B cell (primary cell): ENCODE measurements at regions not wholly inside any gene's neighbourhood (a gene's known extent, or its start where the extent isn't known, plus 50 kb on each side); places are given as distances from the start of the nearest gene placed in this dataset.

Experiments used
- ATAC-seq: fragments of 200-7000 bp; cut with Tn5 transposase; one replicate; pipeline ENCODE4 v1.10.0; 2021; ENCODE audit warnings: low read depth, mild to moderate bottlenecking, moderate number of reproducible peaks, moderate library complexity
- CTCF ChIA-PET: fragments of 350-600 bp; sonication (Branson Sonifier 250); formaldehyde crosslinking; loops from one replicate; lab custom pipeline; 2021; ENCODE audit warnings: antibody characterized with exemption, inconsistent platforms; lab: Charles Lee
- POLR2A ChIA-PET: fragments of 350-600 bp; sonication (Branson Sonifier 250); formaldehyde crosslinking; loops from one replicate; lab custom pipeline; 2021; ENCODE audit warnings: antibody characterized with exemption; lab: Charles Lee
- DNase-seq: peaks from one replicate; pipeline ENCODE4 v3.0.0; 2013
- H2AFZ ChIP-seq: 2 replicates; pipeline ENCODE4 v1.6.1; 2012; ENCODE audit warnings: mild to moderate bottlenecking, low read depth, low read length; ENCODE audit not compliant: insufficient read depth, poor library complexity, severe bottlenecking
- H3K27ac ChIP-seq, 2 donors: 1 replicate in 1 of 2; 2 replicates in 1 of 2; pipeline ENCODE4 v1.5.1; 2012 to 2013; ENCODE audit warnings: low read length in 2 of 2, mild to moderate bottlenecking in 2 of 2, moderate library complexity in 1 of 2
- H3K27me3 ChIP-seq, 4 experiments: fragments of 200-600 bp in 1 of 4; sonication (generic) in 1 of 4; replicated peaks in 1 of 4; 1 replicate in 2 of 4; 2 replicates in 2 of 4; pipeline versions ENCODE4 v1.6.1 to v1.7.0; 2013 to 2016; ENCODE audit warnings: low read length in 3 of 4, mild to moderate bottlenecking in 2 of 4, mixed read lengths in 1 of 4, moderate library complexity in 1 of 4; ENCODE audit not compliant: insufficient read depth in 4 of 4, control insufficient read depth in 3 of 4; ENCODE audit errors: control extremely low read depth in 1 of 4
- H3K36me3 ChIP-seq, 2 experiments: replicated peaks in 1 of 2; 1 replicate in 1 of 2; 2 replicates in 1 of 2; pipeline versions ENCODE4 v1.6.1 to v1.7.1; 2013; ENCODE audit warnings: low read length in 1 of 2; ENCODE audit not compliant: insufficient read depth in 2 of 2, control insufficient read depth in 1 of 2; ENCODE audit errors: control extremely low read depth in 1 of 2, extremely low read depth in 1 of 2
- H3K4me1 ChIP-seq, 2 donors: fragments of 200-600 bp in 1 of 2; sonication (generic) in 1 of 2; 1 replicate in 1 of 2; 2 replicates in 1 of 2; pipeline versions ENCODE4 v1.5.1 to v1.6.1; 2013 to 2017; ENCODE audit warnings: low read length in 2 of 2; ENCODE audit not compliant: control insufficient read depth in 2 of 2, insufficient read depth in 2 of 2
- H3K4me2 ChIP-seq: replicated peaks from 2 replicates; pipeline ENCODE3; 2012; ENCODE audit warnings: mild to moderate bottlenecking, low read depth, low read length; ENCODE audit not compliant: poor library complexity, severe bottlenecking
- H3K4me3 ChIP-seq, 5 experiments: fragments of 200-600 bp in 1 of 5; sonication (generic) in 1 of 5; 1 replicate in 3 of 5; 2 replicates in 2 of 5; pipeline versions ENCODE4 v1.5.1 to v1.7.0; 2011 to 2016; ENCODE audit warnings: low read length in 4 of 5, mild to moderate bottlenecking in 4 of 5, low read depth in 2 of 5, control low read depth in 1 of 5, moderate library complexity in 1 of 5; ENCODE audit not compliant: insufficient read depth in 1 of 5; ENCODE audit errors: control extremely low read depth in 1 of 5, extremely low read depth in 1 of 5
- H3K79me2 ChIP-seq: fragments of 200-600 bp; sonication (generic); one replicate; pipeline ENCODE4 v1.6.0; 2016; ENCODE audit warnings: low read length; ENCODE audit not compliant: control insufficient read depth, insufficient read depth
- H3K9ac ChIP-seq: fragments of 200-600 bp; sonication (generic); 2 replicates; pipeline ENCODE4 v1.6.1; 2017; ENCODE audit warnings: mild to moderate bottlenecking, low read length, moderate library complexity
- H3K9me3 ChIP-seq, 3 donors: one replicate each; pipeline versions ENCODE4 v1.6.1 to v1.7.1; 2013; ENCODE audit warnings: low read length in 2 of 3; ENCODE audit not compliant: control insufficient read depth in 2 of 3, insufficient read depth in 1 of 3; ENCODE audit errors: control extremely low read depth in 1 of 3
- H4K20me1 ChIP-seq: 2 replicates; pipeline ENCODE4 v1.6.0; 2012; ENCODE audit warnings: mild to moderate bottlenecking, low read length; ENCODE audit not compliant: insufficient read depth, control insufficient read depth, poor library complexity, severe bottlenecking
- H3K27ac Mint-ChIP-seq: one replicate; pipeline ENCODE4 v1.8.0; 2021; ENCODE audit warnings: mixed read lengths
- H3K27me3 Mint-ChIP-seq: one replicate; pipeline ENCODE4 v1.8.0; 2021; ENCODE audit warnings: mixed read lengths
- H3K4me1 Mint-ChIP-seq: one replicate; pipeline ENCODE4 v1.8.0; 2021; ENCODE audit warnings: mixed read lengths
- H3K4me3 Mint-ChIP-seq: one replicate; pipeline ENCODE4 v1.8.0; 2021; ENCODE audit warnings: mixed read lengths
- H3K9me3 Mint-ChIP-seq: one replicate; pipeline ENCODE4 v1.8.0; 2022; ENCODE audit warnings: mixed read lengths; ENCODE audit not compliant: insufficient read depth
- EZH2 ChIP-seq: IDR thresholded peaks from 2 replicates; pipeline ENCODE4 v1.6.1; 2012; ENCODE audit warnings: borderline replicate concordance, low read depth, mild to moderate bottlenecking, moderate library complexity, low read length; ENCODE audit not compliant: insufficient read depth, poor library complexity, severe bottlenecking
- WGBS: methylation state at CpG from one replicate; pipeline ENCODE4 v1.1.5; 2013; ENCODE audit warnings: missing lambda C conversion rate; ENCODE audit not compliant: insufficient coverage; 5-methylcytosine and 5-hydroxymethylcytosine counted together
- intact Hi-C: fragments of 100-400 bp; cut with micrococcal nuclease; formaldehyde crosslinking; loops from one replicate; pipeline ENCODE4 v1.10.0; 2022
- TF ChIP-seq, protein P1 (sequence below): fragments of 200-600 bp; IDR thresholded peaks from one replicate; pipeline ENCODE4 v1.8.0; 2022; ENCODE audit warnings: antibody characterized with exemption, mild to moderate bottlenecking

DNA sequence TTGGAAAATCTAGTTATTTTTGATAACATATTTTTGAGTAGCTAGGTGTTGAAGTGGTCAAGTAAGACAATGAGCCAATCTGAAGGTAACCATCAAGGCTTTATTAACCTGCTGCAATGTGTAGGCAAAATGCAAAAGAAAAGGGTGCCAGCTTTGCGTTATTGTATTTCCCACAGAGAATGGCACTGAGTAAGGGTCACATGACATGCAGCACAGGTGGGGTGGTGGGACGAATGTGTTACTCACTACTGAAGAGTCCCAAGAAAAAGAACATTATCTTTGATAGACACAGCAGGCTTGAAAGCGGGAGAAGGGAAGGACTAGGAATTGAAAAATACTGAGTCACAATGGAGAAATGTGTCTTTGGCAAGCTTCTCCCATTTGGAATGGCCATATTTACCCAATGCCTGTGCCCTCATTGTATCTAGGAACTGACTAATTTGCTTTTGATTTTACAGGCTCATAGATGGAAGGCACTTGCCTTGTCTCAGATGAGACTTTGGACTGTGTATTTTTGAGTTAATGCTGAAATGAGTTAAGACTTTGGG lies 898.6 kb upstream of the POT1 start:
- Histone ChIP-seq H3K4me2 (no peak overlapping the region), H3K79me2 (no peaks in the 10 kb centered on the region), H3K27ac (no peak overlapping the region), H3K9me3 (peaks cover 0 to 9% (median 0%) of the 10 kb centered on the region in 3 donors), H4K20me1 (no peaks in the 10 kb centered on the region), H3K4me1 (no peaks in the 10 kb centered on the region), H2AFZ (no peak overlapping the region), H3K36me3 (no peaks in the 10 kb centered on the region), H3K4me3 (no peak overlapping the region), H3K27me3 (no peaks in the 10 kb centered on the region), H3K9ac (no peak overlapping the region)
- 80% methylated on average over 2 of the region's 3 CpGs for WGBS
- TF ChIP-seq, protein P1, sequence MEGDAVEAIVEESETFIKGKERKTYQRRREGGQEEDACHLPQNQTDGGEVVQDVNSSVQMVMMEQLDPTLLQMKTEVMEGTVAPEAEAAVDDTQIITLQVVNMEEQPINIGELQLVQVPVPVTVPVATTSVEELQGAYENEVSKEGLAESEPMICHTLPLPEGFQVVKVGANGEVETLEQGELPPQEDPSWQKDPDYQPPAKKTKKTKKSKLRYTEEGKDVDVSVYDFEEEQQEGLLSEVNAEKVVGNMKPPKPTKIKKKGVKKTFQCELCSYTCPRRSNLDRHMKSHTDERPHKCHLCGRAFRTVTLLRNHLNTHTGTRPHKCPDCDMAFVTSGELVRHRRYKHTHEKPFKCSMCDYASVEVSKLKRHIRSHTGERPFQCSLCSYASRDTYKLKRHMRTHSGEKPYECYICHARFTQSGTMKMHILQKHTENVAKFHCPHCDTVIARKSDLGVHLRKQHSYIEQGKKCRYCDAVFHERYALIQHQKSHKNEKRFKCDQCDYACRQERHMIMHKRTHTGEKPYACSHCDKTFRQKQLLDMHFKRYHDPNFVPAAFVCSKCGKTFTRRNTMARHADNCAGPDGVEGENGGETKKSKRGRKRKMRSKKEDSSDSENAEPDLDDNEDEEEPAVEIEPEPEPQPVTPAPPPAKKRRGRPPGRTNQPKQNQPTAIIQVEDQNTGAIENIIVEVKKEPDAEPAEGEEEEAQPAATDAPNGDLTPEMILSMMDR = no peak
- TF ChIP-seq EZH2 = no peak
- intact Hi-C loops = no loop called here
- H3K27me3 Mint-ChIP-seq = no peaks in the 10 kb centered on the region
- no peak overlapping the region for H3K4me3 Mint-ChIP-seq
- peaks cover 7% of the 10 kb centered on the region for H3K9me3 Mint-ChIP-seq
- ChIA-PET CTCF (no interaction called here), POLR2A (no interaction called here)
- ATAC-seq (no peak), DNase-seq (no peak)
- no peak overlapping the region for H3K27ac Mint-ChIP-seq
- H3K4me1 Mint-ChIP-seq = no peaks in the 10 kb centered on the region

DNA sequence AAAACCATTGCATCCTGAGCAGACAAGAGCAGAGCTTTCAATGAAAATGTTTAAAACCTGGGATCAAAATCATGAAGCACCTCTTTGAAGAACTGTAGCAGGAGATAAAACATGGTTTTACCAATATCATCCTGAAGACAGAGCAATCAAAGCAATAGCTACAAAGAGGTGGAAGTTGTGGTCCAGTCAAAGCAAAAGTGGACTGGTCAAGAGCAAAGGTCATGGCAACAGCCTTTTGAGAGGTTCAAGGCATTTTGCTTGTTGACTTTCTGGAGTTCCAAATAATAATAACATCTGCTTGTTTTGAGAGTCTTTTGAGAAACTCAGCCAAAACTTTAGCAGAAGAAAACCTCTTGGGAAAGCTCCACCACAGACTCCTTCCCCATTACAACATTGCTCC lies 893.9 kb upstream of the POT1 start:
- H3K4me3 ChIP-seq = no peak overlapping the region
- ATAC-seq (no peak), DNase-seq (no peak)
- intact Hi-C loops = no loop called here
- TF ChIP-seq, protein P1 = no peak
- no peak for TF ChIP-seq EZH2
- H3K4me1 ChIP-seq = no peaks in the 10 kb centered on the region
- H3K27ac Mint-ChIP-seq = no peak overlapping the region
- no peaks in the 10 kb centered on the region for H3K36me3 ChIP-seq
- no peaks in the 10 kb centered on the region for H3K27me3 Mint-ChIP-seq
- no peaks in the 10 kb centered on the region for H3K79me2 ChIP-seq
- POLR2A ChIA-PET = no interaction called here
- no peaks in the 10 kb centered on the region for H3K9me3 ChIP-seq
- no peak overlapping the region for H3K4me2 ChIP-seq
- H3K4me3 Mint-ChIP-seq = no peak overlapping the region
- H3K27ac ChIP-seq = no peak overlapping the region
- H3K9me3 Mint-ChIP-seq = peaks cover 4% of the 10 kb centered on the region
- no peaks in the 10 kb centered on the region for H4K20me1 ChIP-seq
- H3K27me3 ChIP-seq = no peaks in the 10 kb centered on the region
- CTCF ChIA-PET = no interaction called here
- no peaks in the 10 kb centered on the region for H3K4me1 Mint-ChIP-seq
- no peak overlapping the region for H2AFZ ChIP-seq
- H3K9ac ChIP-seq = no peak overlapping the region
